ENCODE measurements at regions not wholly inside any gene's neighbourhood (a gene's known extent, or its start where the extent isn't known, plus 50 kb on each side); places are given as distances from the start of the nearest gene placed in this dataset.

- in situ Hi-C loops (cut with MboI; ENCODE audit: low sequenced_read_pairs) = no loop called here
These were observed 100.7 kb upstream of the CD93 start for GRCh38 chr20:23186808-23187207.

DNA sequence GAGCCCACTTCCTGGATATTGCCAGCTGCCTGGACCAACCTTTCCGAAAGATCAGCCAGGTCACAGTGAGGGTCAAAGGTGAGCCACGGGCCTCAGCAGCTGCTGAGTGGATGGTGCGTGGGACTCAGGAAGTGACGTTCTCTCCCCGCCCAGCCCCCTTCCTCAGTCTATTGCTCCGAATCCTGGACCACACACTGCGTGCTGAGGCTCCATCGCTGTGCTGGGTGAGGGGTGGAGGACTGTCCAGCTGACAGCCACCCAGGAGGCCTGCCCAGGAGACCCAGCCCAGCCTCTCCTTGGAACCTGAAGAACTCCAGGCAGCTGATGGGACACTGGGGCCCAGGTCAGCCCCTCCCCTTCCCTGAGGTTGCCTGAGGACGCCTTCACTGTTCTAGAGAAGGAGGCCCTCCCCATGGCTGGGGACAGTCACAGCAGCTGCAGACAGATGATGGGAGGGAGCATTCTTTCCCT is 94.4 kb upstream of the CD93 start:
- in situ Hi-C loops (cut with MboI; ENCODE audit: low sequenced_read_pairs) = no loop called here

GRCh38 chr20:23179766-23180403 is 93.8 kb upstream of the CD93 start:
- in situ Hi-C loops (cut with MboI; ENCODE audit: low sequenced_read_pairs) = loop anchor here (10.0 kb wide), 1 partner anchor 125 kb away; no protein-coding TSS in a partner anchor

DNA sequence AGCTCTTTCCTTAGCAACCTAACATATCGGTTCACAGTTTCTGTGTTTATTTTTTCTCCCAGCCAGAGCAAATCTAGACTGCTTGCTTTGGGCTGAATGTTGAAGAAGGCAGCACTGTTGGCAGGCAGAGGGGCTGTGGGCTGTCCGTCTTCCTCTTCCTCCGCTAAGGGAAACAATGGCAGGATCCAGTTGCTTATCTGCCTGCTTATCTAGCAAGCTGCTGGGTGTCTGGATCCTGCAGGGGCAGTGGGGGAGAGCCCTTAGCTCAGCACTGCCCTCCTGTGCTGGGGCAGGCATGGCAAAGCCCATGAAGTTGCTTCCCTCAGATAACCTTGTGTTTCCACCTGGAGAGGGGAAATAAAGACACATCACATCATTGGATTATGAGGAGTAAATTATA is 92.7 kb upstream of the CD93 start:
- in situ Hi-C loops (cut with MboI; ENCODE audit: low sequenced_read_pairs) = loop anchor here (10.0 kb wide), 1 partner anchor 124 kb away; no protein-coding TSS in a partner anchor

DNA sequence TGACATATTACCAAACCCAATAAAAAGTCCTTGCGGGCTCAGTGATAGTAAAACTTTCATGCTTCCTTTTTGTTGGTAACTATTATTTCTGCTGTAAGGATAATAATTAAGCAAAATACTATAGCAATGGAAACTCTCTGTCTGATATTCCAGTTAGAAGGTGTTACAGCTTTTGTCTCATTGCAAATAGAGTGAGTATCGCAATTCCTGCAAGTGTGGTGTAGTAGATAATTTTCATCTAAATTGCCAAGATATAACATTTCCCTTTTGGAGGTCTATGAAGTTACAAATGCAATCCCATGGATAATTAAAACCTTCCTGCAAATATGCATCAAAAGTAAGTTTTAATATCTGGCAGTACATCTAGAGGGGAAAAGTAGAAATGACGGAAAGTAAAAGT is 88.7 kb upstream of the CD93 start:
- in situ Hi-C loops (cut with MboI; ENCODE audit: low sequenced_read_pairs) = loop anchor here (10.0 kb wide), 1 partner anchor 120 kb away; no protein-coding TSS in a partner anchor

DNA sequence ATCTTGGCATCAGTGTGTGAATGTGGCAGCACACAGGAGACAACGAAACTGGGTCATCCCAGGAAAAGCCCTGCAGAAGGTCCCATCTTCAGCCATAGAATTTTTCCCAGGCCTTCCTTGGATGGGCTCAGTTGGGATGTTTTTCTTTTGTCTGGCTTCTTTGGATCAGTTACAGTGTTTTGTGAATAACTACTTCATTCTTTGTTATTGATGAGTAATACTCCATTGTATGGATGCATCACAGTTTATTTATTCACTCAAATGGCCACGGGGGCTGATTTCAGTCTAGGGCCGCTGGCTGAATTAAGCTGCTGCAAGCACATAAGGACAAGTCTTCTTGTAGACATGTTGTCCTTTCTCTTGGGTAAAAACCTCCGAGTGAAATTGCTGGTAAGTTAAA is 81.3 kb upstream of the CD93 start:
- in situ Hi-C loops (cut with MboI; ENCODE audit: low sequenced_read_pairs) = no loop called here

GRCh38 chr20:23166563-23166962 is 80.4 kb upstream of the CD93 start:
- in situ Hi-C loops (cut with MboI; ENCODE audit: low sequenced_read_pairs) = no loop called here

GRCh38 chr20:23165964-23166363 is 79.8 kb upstream of the CD93 start:
- in situ Hi-C loops (cut with MboI; ENCODE audit: low sequenced_read_pairs) = no loop called here

DNA sequence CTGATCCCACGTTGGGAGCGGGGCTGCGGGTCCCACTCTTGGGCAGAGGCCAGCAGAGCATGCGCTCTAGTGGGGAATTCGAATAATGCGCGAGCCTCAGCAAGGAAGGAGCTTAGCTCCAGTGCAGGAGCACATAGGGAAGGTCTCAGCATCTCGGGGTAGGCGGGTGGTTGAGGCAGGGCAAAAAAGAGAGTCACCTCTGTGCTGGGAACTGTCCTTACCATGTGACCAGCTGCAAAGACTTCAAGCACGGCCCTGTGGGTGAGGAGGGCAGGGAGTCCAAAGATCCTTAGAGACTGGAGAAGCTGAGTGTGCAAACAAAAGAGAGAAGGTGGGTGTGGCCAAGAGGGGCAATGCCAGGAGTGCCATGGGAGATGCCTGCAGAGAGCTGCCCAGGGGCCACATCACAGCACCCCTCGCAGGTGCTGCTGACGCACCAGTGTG is 79.2 kb upstream of the CD93 start:
- in situ Hi-C loops (cut with MboI; ENCODE audit: low sequenced_read_pairs) = no loop called here

GRCh38 chr20:23164176-23164601 is 78.1 kb upstream of the CD93 start:
- in situ Hi-C loops (cut with MboI; ENCODE audit: low sequenced_read_pairs) = no loop called here

DNA sequence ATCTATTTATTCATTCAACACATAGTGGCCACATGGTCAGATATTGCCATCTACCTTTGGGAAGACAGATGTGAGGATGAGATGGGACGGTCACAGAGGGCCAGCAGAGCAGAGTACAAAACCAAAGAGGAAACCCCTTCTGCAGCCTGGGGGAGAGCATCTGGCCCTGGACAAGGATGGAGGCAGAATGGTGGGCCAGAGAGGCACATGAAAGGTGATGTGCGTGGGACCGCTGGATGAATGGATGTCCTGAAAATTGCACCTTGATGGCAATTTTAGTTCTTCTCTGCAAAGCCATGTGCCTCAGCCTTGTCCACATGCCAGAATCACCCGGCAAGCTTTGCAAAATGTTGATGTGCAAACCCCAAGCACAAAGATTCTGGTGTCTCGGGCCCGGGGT is 77.4 kb upstream of the CD93 start:
- in situ Hi-C loops (cut with MboI; ENCODE audit: low sequenced_read_pairs) = no loop called here

DNA sequence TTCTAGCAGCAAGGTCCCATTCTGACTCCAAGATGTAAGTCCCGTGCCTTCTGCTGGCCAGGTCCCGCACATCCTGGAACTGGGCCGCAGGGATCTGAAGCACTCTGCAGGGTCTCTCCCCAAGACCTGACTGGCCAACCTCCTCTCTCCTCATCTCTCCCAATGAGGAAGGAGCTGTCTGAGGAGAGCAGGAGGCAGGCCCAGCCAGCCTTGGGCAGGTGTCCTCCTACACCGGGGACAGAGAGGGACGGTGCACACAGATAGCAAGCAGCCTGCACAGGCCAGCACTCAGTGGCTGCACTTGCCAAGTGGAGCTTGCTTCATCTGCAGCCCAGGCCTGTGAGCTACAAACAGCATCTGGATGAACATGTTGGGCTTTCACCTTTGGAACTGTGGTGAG is 76.8 kb upstream of the CD93 start:
- in situ Hi-C loops (cut with MboI; ENCODE audit: low sequenced_read_pairs) = no loop called here

GRCh38 chr20:23161968-23162696 is 76.0 kb upstream of the CD93 start:
- in situ Hi-C loops (cut with MboI; ENCODE audit: low sequenced_read_pairs) = no loop called here

GRCh38 chr20:23161244-23161891 is 75.2 kb upstream of the CD93 start:
- in situ Hi-C loops (cut with MboI; ENCODE audit: low sequenced_read_pairs) = no loop called here

- in situ Hi-C loops (cut with MboI; ENCODE audit: low sequenced_read_pairs) = no loop called here
These were observed 74.6 kb upstream of the CD93 start for GRCh38 chr20:23160536-23161243.

GRCh38 chr20:23159947-23160318 is 73.8 kb upstream of the CD93 start:
- in situ Hi-C loops (cut with MboI; ENCODE audit: low sequenced_read_pairs) = no loop called here

DNA sequence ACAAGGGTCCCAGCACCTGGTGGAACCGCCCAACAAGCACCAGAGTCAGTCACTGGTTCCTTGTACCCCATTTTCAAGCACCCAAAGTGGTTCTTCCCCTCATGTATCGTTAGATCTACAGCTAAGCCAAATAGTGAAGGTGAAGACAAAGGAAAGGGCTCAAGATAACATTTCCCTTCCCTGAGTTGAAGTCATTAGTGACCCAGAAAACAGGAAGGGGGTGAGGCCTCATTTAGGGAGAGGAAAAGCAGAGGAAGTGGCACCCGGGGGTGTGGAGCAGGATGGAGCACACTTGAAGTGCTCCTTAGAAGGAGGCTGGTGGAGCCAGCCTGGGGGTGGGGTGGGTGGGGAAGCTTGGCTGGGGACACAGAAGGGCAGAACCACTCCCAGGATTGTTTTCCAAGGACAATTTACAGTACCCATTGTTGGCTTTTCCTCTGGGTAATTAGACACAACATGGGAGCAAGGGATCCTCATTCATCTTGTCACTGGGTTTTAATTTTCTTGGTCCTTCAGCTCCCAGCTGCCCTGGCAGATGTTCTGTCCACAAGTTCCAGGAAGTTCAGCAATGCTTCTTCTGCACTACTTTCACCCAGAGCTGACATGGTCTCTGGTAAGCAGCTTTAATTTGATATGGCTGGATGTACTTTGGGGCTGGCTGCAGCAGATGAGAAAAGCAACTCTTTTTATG is 73.3 kb upstream of the CD93 start:
- in situ Hi-C loops (cut with MboI; ENCODE audit: low sequenced_read_pairs) = no loop called here

DNA sequence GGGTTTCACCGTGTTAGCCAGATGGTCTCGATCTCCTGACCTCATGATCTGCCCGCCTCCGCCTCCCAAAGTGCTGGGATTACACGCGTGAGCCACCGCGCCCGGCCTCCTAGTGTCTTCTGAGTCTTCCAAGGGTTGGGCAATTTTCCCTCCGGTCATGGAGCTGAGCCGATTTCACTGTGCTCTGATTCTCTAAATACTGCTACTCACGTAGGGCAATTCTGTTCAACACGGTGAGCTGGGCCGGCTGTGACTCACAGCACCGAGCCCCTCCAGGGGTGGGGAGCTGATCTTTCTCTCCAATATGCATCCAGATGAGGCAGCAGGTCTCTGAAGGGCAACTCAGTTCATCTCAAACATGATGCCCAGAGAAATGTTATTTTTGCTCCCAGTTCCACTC is 71.6 kb upstream of the CD93 start:
- in situ Hi-C loops (cut with MboI; ENCODE audit: low sequenced_read_pairs) = no loop called here

DNA sequence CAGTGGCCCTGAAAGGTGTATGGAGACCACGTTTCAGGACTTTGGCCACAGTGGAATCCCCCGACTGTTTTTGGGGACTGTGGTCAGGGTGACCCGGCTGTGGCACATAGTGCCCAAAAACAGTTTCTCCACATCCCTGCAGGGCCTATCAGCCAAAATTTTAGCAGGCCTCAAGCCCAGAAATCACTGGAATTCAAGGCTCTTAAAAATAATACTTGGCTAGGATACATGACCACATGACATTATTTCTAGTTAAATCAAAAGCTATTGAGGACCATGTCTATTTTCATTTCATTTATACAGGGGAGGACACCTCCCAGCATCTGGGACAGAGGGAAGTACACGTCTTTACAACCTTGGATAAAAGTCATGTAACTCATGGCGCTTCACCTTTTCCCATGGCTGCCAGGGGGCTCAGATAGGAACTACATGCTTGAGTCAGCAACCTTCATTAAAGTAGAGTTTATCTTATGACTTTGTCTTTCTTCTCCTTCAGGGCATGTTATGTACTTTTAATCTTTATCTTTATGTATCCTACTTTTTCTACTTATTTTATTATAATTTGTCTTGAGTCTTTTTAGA is 70.8 kb upstream of the CD93 start:
- in situ Hi-C loops (cut with MboI; ENCODE audit: low sequenced_read_pairs) = no loop called here

DNA sequence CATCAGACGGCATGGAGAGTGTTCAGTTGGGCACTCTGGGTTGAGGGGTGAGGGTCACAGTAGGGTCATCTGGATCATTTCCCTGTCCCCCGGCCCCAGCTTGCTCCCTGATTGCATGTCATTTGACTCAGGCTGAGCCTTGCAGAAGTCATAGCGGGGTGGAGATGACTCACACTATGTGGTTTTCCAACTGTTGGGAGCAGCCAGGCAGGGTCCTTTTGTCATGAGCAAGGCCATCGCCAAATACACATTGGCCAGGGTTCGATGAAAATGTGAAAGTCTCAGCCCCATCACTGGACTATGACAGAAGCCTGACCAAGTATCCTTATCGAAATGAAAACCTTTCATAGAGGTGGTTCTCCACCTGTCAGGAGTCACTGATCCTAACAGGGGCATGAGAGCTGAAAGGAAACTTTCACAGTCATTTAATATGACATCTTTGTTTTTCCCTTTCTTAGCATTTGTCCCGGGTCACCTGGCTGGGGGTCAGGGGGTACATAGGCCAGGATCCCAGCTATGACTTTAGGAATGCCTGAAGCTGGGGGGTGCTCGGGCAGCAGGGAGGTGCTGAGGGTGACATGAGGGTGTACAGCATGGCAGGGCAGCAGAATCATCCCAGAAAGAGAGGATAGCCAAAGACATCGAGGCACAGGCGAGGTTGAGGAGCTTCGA is 70.2 kb upstream of the CD93 start:
- in situ Hi-C loops (cut with MboI; ENCODE audit: low sequenced_read_pairs) = no loop called here
